ENCODE measurements at regions not wholly inside any gene's neighbourhood (a gene's known extent, or its start where the extent isn't known, plus 50 kb on each side); places are given as distances from the start of the nearest gene placed in this dataset.

- no peaks in the 10 kb centered on the region for H3K36me3 ChIP-seq (replicated peaks)
- in situ Hi-C loops (cut with HindIII; ENCODE audit: low pct_ligation_motif_present, low sequenced_read_pairs) = no loop called here
- TF ChIP-seq CTCF (IDR thresholded peaks at IDR 0.05; ENCODE audit: low read depth, low read length, missing control alignments) = no peak
- no peak overlapping the region for H3K4me3 ChIP-seq (ENCODE audit: low read depth, low read length)
- no peaks in the 10 kb centered on the region for H3K27me3 ChIP-seq (replicated peaks)
- no peak overlapping the region for H3K27ac ChIP-seq
- no peak for DNase-seq
Observed at GRCh38 chr20:11516448-11516847, 401.2 kb upstream of the BTBD3 start.

- Histone ChIP-seq H3K27ac (no peak overlapping the region), H3K4me3 (ENCODE audit: low read depth, low read length) (no peak overlapping the region), H3K27me3 (replicated peaks) (no peaks in the 10 kb centered on the region), H3K36me3 (replicated peaks) (no peaks in the 10 kb centered on the region)
- DNase-seq = no peak
- in situ Hi-C loops (cut with HindIII; ENCODE audit: low pct_ligation_motif_present, low sequenced_read_pairs) = no loop called here
- TF ChIP-seq CTCF (IDR thresholded peaks at IDR 0.05; ENCODE audit: low read depth, low read length, missing control alignments) = no peak
Observed at GRCh38 chr20:11520596-11520995, 397.1 kb upstream of the BTBD3 start.

- H3K4me3 ChIP-seq (ENCODE audit: low read depth, low read length) = no peak overlapping the region
- no peaks in the 10 kb centered on the region for H3K36me3 ChIP-seq (replicated peaks)
- in situ Hi-C loops (cut with HindIII; ENCODE audit: low pct_ligation_motif_present, low sequenced_read_pairs) = no loop called here
- no peak overlapping the region for H3K27ac ChIP-seq
- no peaks in the 10 kb centered on the region for H3K27me3 ChIP-seq (replicated peaks)
- DNase-seq = no peak
- no peak for TF ChIP-seq CTCF (IDR thresholded peaks at IDR 0.05; ENCODE audit: low read depth, low read length, missing control alignments)
Observed at GRCh38 chr20:11521476-11522365, 396.0 kb upstream of the BTBD3 start.

- Histone ChIP-seq H3K36me3 (replicated peaks) (no peaks in the 10 kb centered on the region), H3K4me3 (ENCODE audit: low read depth, low read length) (no peak overlapping the region), H3K27me3 (replicated peaks) (no peaks in the 10 kb centered on the region), H3K27ac (no peak overlapping the region)
- no peak for DNase-seq
- in situ Hi-C loops (cut with HindIII; ENCODE audit: low pct_ligation_motif_present, low sequenced_read_pairs) = no loop called here
- no peak for TF ChIP-seq CTCF (IDR thresholded peaks at IDR 0.05; ENCODE audit: low read depth, low read length, missing control alignments)
Observed at GRCh38 chr20:11522366-11522741, 395.3 kb upstream of the BTBD3 start.

- Histone ChIP-seq H3K27ac (no peak overlapping the region), H3K27me3 (replicated peaks) (no peaks in the 10 kb centered on the region), H3K4me3 (ENCODE audit: low read depth, low read length) (no peak overlapping the region), H3K36me3 (replicated peaks) (no peaks in the 10 kb centered on the region)
- TF ChIP-seq CTCF (IDR thresholded peaks at IDR 0.05; ENCODE audit: low read depth, low read length, missing control alignments) = no peak
- no peak for DNase-seq
- in situ Hi-C loops (cut with HindIII; ENCODE audit: low pct_ligation_motif_present, low sequenced_read_pairs) = no loop called here
Observed at GRCh38 chr20:11529047-11529446, 388.6 kb upstream of the BTBD3 start.

GRCh38 chr20:11537032-11537431 lies 380.7 kb upstream of the BTBD3 start:
- in situ Hi-C loops (cut with HindIII; ENCODE audit: low pct_ligation_motif_present, low sequenced_read_pairs) = no loop called here
- TF ChIP-seq CTCF (IDR thresholded peaks at IDR 0.05; ENCODE audit: low read depth, low read length, missing control alignments) = no peak
- DNase-seq = no peak

More at GRCh38 chr20:11537032-11537431, 380.7 kb upstream of the BTBD3 start:
- Histone ChIP-seq H3K36me3 (replicated peaks) (no peaks in the 10 kb centered on the region), H3K4me3 (ENCODE audit: low read depth, low read length) (no peak overlapping the region), H3K27ac (no peak overlapping the region), H3K27me3 (replicated peaks) (no peaks in the 10 kb centered on the region)
